ENCODE measurements at regions not wholly inside any gene's neighbourhood (a gene's known extent, or its start where the extent isn't known, plus 50 kb on each side); places are given as distances from the start of the nearest gene placed in this dataset.

DNA sequence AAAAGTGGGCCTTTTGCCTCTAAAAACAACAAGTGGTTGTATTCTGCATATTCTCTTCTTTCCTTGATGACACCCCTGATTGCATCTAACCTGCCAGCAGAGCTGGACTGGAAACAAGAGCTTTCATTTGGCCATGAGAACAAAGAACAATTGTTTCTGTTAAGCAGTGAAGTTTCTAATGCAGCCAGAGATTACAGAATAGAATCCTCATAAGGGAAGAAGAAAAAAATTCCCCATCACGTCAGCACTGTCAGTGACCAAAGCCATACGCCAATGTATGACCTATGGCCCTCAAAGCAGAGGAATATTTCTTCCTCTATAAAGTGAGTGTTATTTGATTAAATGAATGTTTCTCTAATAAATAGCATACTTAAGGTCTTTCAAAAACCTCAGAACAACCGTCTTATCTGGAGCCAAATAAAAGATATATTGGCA lies 529.1 kb upstream of the INTU start:
- Histone ChIP-seq H3K9me3 (peaks cover 0 to 35% (median 23%) of the 10 kb centered on the region in 8 donors), H3K4me1 (no peaks in the 10 kb centered on the region), H3K36me3 (no peaks in the 10 kb centered on the region), H3K4me3 (no peak overlapping the region), H3K27me3 (replicated peaks in 1 of 7) (no peaks in the 10 kb centered on the region), H3K27ac (no peak overlapping the region)
- 71 to 84% (median 76%) methylated on average over 3 of the region's 3 CpGs for WGBS, 5 donors
- TF ChIP-seq, protein P1, sequence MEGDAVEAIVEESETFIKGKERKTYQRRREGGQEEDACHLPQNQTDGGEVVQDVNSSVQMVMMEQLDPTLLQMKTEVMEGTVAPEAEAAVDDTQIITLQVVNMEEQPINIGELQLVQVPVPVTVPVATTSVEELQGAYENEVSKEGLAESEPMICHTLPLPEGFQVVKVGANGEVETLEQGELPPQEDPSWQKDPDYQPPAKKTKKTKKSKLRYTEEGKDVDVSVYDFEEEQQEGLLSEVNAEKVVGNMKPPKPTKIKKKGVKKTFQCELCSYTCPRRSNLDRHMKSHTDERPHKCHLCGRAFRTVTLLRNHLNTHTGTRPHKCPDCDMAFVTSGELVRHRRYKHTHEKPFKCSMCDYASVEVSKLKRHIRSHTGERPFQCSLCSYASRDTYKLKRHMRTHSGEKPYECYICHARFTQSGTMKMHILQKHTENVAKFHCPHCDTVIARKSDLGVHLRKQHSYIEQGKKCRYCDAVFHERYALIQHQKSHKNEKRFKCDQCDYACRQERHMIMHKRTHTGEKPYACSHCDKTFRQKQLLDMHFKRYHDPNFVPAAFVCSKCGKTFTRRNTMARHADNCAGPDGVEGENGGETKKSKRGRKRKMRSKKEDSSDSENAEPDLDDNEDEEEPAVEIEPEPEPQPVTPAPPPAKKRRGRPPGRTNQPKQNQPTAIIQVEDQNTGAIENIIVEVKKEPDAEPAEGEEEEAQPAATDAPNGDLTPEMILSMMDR (IDR thresholded peaks at IDR 0.05 in 8 of 11, conservative IDR thresholded peaks at IDR 0.05 in 3 of 11), result no peak
- no peak for TF ChIP-seq POLR2A (IDR thresholded peaks at IDR 0.05)
- no peak for TF ChIP-seq POLR2AphosphoS5 (IDR thresholded peaks at IDR 0.05)
- intact Hi-C loops (cut with DNase I; ENCODE audit: low total_unique reads), result no loop called here
- DNase-seq, result no peak

DNA sequence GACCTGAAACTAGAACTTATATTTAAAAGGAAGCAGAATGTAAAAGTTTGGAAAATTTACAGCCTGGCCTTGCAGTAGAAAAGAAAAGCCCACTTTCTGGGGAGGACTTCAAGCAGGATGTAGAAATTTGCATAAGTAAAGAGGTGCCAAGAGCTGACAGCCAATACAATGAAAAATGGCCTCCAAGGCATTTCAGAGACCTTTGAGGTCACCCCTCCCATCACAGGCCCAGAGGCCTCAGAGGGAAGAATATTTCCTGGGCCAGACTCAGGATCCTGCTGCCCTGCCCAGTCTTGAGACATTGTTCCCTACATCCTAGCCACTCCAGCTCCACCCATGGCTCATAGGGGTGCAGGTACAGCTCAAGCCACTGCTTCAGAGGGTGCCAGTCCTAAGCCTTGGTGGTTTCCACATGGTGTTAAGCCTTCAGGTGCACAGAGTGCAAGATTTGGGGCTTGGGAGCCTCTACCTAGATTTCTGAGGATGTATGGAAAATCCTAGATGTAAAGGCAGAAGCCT lies 518.9 kb upstream of the INTU start:
- Histone ChIP-seq H3K9me3 (peaks cover 0 to 39% (median 12%) of the 10 kb centered on the region in 8 donors), H3K36me3 (no peaks in the 10 kb centered on the region), H3K4me1 (no peaks in the 10 kb centered on the region), H3K27ac (no peak overlapping the region), H3K4me3 (no peak overlapping the region), H3K27me3 (replicated peaks in 1 of 7) (no peaks in the 10 kb centered on the region)
- DNase-seq, result no peak
- no peak for TF ChIP-seq POLR2A (IDR thresholded peaks at IDR 0.05)
- TF ChIP-seq POLR2AphosphoS5 (IDR thresholded peaks at IDR 0.05), result no peak
- TF ChIP-seq, protein P1 (IDR thresholded peaks at IDR 0.05 in 8 of 11, conservative IDR thresholded peaks at IDR 0.05 in 3 of 11), result no peak
- intact Hi-C loops (cut with DNase I; ENCODE audit: low total_unique reads), result no loop called here

DNA sequence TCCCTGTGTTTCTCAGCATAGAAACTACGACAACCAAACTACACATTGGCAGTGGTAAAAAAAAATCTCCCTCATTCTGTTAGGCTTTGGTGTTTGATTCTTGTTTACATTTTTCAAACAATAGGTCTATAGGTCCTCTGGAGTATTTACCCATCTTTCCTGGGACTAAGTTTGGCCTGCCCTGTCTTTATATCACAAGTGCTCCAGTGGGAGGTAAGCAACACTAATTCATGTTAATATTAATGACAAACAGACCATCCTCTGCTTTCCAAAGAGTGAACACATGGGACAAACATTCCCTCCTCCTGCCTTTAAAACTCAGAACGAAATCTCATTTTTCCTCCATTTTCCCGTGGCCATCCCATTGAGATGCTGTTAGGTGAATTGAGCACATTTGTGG lies 514.1 kb upstream of the INTU start:
- H3K27ac ChIP-seq, result no peak overlapping the region
- TF ChIP-seq POLR2AphosphoS5 (IDR thresholded peaks at IDR 0.05), result no peak
- no peak for TF ChIP-seq POLR2A (IDR thresholded peaks at IDR 0.05)
- TF ChIP-seq, protein P1 (IDR thresholded peaks at IDR 0.05 in 8 of 11, conservative IDR thresholded peaks at IDR 0.05 in 3 of 11), result no peak
- WGBS, 5 donors, result 68 to 90% (median 77%) methylated on average over 3 of the region's 3 CpGs
- DNase-seq, result no peak
- H3K4me3 ChIP-seq, result no peak overlapping the region
- H3K36me3 ChIP-seq, result no peaks in the 10 kb centered on the region
- H3K9me3 ChIP-seq, result peaks cover 0 to 20% (median 5%) of the 10 kb centered on the region in 8 donors
- no peaks in the 10 kb centered on the region for H3K27me3 ChIP-seq (replicated peaks in 1 of 7)
- H3K4me1 ChIP-seq, result no peaks in the 10 kb centered on the region
- intact Hi-C loops (cut with DNase I; ENCODE audit: low total_unique reads), result no loop called here

DNA sequence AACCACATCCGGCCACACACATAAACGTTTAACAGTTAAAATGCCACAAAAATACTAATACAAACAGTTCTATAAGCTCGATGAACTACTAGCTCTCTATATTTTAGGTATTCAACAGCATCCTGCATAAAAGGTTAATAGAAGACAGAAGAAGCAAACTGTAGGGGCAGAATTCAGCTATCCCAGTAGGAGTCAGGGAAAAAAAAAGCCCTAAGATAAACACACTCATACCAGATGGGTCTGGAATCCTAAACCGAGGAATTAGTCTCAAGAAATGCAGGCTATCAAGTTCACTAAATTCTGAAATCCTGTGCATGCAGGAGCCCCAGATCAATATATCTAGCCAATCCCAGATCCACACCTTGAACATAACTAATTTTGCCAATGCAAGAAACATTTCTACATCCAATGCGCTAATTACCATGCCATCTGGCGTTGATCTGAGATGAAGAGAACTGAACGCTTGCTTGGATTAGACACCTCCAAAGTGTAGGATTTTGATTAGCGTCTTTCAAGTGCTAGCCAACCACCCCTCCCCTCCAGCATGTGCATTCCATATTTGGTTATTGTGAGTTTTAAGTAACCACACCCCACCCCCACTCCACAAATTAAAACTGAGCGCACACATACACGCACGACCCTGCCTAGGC lies 512.2 kb upstream of the INTU start:
- TF ChIP-seq POLR2AphosphoS5 (IDR thresholded peaks at IDR 0.05), result no peak
- TF ChIP-seq, protein P1 (IDR thresholded peaks at IDR 0.05 in 8 of 11, conservative IDR thresholded peaks at IDR 0.05 in 3 of 11), result no peak
- TF ChIP-seq POLR2A (IDR thresholded peaks at IDR 0.05), result no peak
- Histone ChIP-seq H3K27ac (no peak overlapping the region), H3K4me1 (no peaks in the 10 kb centered on the region), H3K27me3 (replicated peaks in 1 of 7) (no peaks in the 10 kb centered on the region), H3K4me3 (no peak overlapping the region), H3K36me3 (no peaks in the 10 kb centered on the region), H3K9me3 (peaks cover 0 to 16% (median 7%) of the 10 kb centered on the region in 8 donors)
- 83 to 89% (median 85%) methylated on average over 11 of the region's 11 CpGs for WGBS, 5 donors
- intact Hi-C loops (cut with DNase I; ENCODE audit: low total_unique reads), result no loop called here
- DNase-seq, result no peak

All from spleen (tissue), 11 donors.